H1 (cell line): ENCODE measurements at regions not wholly inside any gene's neighbourhood (a gene's known extent, or its start where the extent isn't known, plus 50 kb on each side); places are given as distances from the start of the nearest gene placed in this dataset.

ENCODE experiments used
- CHD1 ChIP-seq: IDR thresholded peaks from 2 replicates; pipeline ENCODE4 v1.6.1; 2012; ENCODE audit warnings: low read depth, low read length, improper control_type of control experiment

DNA sequence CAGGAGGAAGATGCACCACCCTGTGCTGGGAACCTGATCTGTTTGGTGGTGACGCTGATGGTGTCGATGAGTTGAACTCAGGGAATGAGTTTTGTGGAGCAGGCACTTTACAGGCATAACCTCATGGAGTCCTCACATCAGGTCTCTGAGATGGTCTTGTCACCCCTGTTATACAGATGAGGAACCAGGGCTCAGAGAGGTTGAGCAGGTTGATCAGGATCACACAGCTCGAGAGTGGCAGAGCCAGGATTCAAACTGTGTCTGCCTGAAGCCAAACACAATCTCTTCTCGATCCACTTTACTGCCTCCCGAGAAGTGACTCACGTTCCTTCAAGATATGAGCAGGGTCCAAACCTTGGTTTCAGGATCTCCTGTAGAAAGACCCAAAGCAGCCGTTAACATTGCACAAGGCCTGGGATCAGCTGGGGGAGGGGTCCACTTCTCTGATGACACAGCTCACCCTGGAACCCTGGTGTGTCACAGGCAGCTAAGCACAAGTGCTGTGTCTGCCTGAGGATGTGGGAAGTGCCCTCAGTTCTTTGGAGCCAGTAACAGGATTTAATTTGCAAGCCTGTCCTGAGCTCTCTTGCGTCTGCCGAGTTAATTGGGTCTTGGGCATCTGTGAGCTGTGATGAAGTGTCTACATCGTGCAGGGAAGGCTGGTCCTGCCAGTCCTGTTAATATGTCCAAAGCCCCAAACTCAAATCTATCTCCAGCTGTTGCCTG is 65.4 kb upstream of the STUM start (continued):
- TF ChIP-seq CHD1: no peak
